Activated effector memory CD4-positive, alpha-beta T cell treated with anti-CD3 and anti-CD28 coated beads, Interleukin-2, amount 50 U/mL, for 16 hours (primary cell): ENCODE measurements at regions not wholly inside any gene's neighbourhood (a gene's known extent, or its start where the extent isn't known, plus 50 kb on each side); places are given as distances from the start of the nearest gene placed in this dataset.
A peak's percentile ranks its signal among the peaks of the same experiment; 100 is the strongest.
"Not testable (repeated sequence)": the region's sequence is repeated elsewhere in the genome, so short reads cannot be mapped to it uniquely, and the experiment has no call there.

Source experiments
- DNase-seq: peaks from one replicate; pipeline ENCODE4 v3.0.0-alpha.2; 2020

GRCh38 chr2:87593784-87594610 lies 153.9 kb upstream of the PLGLB2 start:
- peak; percentile 73 for DNase-seq

GRCh38 chr2:87594611-87594992 lies 153.3 kb upstream of the PLGLB2 start:
- not testable (repeated sequence) for DNase-seq

GRCh38 chr2:87595017-87595416 lies 152.9 kb upstream of the PLGLB2 start:
- DNase-seq = not testable (repeated sequence)

- not testable (repeated sequence) for DNase-seq
Measured at GRCh38 chr2:87600961-87601360, 146.9 kb upstream of the PLGLB2 start.

- DNase-seq = not testable (repeated sequence)
Measured at GRCh38 chr2:87602118-87602517, 145.8 kb upstream of the PLGLB2 start.

GRCh38 chr2:87602728-87603127 lies 145.2 kb upstream of the PLGLB2 start:
- not testable (repeated sequence) for DNase-seq

- DNase-seq = not testable (repeated sequence)
Measured at GRCh38 chr2:87603418-87604278, 144.2 kb upstream of the PLGLB2 start.

GRCh38 chr2:87604279-87604818 lies 143.5 kb upstream of the PLGLB2 start:
- not testable (repeated sequence) for DNase-seq

- DNase-seq = not testable (repeated sequence)
Measured at GRCh38 chr2:87604980-87605379, 142.9 kb upstream of the PLGLB2 start.

- not testable (repeated sequence) for DNase-seq
Measured at GRCh38 chr2:87608377-87609166, 139.3 kb upstream of the PLGLB2 start.

GRCh38 chr2:87610974-87611373 lies 136.9 kb upstream of the PLGLB2 start:
- not testable (repeated sequence) for DNase-seq

GRCh38 chr2:87611416-87611815 lies 136.5 kb upstream of the PLGLB2 start:
- DNase-seq = not testable (repeated sequence)

GRCh38 chr2:87611956-87612355 lies 135.9 kb upstream of the PLGLB2 start:
- not testable (repeated sequence) for DNase-seq

GRCh38 chr2:87614829-87615434 lies 133.0 kb upstream of the PLGLB2 start:
- DNase-seq = not testable (repeated sequence)

- not testable (repeated sequence) for DNase-seq
Measured at GRCh38 chr2:87619121-87619520, 128.8 kb upstream of the PLGLB2 start.

- DNase-seq = not testable (repeated sequence)
Measured at GRCh38 chr2:87621139-87621538, 126.7 kb upstream of the PLGLB2 start.

GRCh38 chr2:87622720-87623119 lies 125.2 kb upstream of the PLGLB2 start:
- DNase-seq = not testable (repeated sequence)

GRCh38 chr2:87629491-87630458 lies 118.1 kb upstream of the PLGLB2 start:
- DNase-seq = peak; percentile 72

GRCh38 chr2:87630892-87631291 lies 117.0 kb upstream of the PLGLB2 start:
- DNase-seq = not testable (repeated sequence)

- not testable (repeated sequence) for DNase-seq
Measured at GRCh38 chr2:87631402-87631801, 116.5 kb upstream of the PLGLB2 start.
